ENCODE measurements at regions not wholly inside any gene's neighbourhood (a gene's known extent, or its start where the extent isn't known, plus 50 kb on each side); places are given as distances from the start of the nearest gene placed in this dataset.

DNA sequence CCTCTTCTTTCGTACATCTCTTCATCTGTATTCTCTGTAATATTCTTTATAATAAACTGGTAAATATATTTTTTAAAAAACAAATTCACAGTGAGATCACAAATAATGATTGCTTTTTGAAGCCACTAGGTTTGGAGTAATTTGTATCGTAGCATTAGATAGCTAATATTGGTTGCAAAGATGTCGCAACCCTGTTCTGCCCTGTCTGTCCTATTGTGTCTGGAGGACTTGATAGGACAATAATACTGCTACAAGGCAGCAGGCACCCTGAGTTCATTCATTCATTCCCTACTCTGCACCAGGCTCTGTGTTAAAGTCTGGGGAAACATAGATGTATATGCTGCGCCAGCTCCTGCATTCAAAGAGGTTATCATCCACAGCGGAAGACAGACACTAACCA, 206.7 kb upstream of the KLF4 start:
- TF ChIP-seq POLR2A (IDR thresholded peaks at IDR 0.05) = no peak
- no peak for TF ChIP-seq CTCF (IDR thresholded peaks at IDR 0.05)

Measured in right lobe of liver (tissue), 4 donors.